CD1c-positive myeloid dendritic cell (primary cell): ENCODE measurements at regions not wholly inside any gene's neighbourhood (a gene's known extent, or its start where the extent isn't known, plus 50 kb on each side); places are given as distances from the start of the nearest gene placed in this dataset.
"Not testable (repeated sequence)": the region's sequence is repeated elsewhere in the genome, so short reads cannot be mapped to it uniquely, and the experiment has no call there.

Experiments
- DNase-seq: peaks from one replicate; pipeline ENCODE4 v3.0.0-alpha.2; 2016; ENCODE audit errors: extremely low spot score

DNA sequence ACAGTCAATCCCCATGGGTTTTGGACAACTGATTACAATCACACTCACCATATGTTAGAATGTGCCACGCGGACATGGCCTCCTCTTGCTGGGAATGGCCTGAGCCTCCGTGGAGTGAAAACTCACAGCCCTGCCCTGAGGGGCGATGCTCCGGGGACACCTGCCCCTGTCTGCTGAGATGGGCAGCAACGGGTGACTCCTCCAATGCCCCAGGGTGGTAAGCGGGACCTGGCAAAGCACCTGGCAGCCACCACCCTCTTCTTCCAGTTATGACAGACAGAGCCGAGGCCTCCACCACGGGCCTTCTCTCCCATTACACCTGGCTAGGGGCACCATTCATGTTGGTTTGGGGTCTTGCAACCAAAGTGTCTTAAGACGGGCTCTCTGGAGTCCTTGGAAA, 94.9 kb upstream of the COL5A1 start:
- no peak for DNase-seq

DNA sequence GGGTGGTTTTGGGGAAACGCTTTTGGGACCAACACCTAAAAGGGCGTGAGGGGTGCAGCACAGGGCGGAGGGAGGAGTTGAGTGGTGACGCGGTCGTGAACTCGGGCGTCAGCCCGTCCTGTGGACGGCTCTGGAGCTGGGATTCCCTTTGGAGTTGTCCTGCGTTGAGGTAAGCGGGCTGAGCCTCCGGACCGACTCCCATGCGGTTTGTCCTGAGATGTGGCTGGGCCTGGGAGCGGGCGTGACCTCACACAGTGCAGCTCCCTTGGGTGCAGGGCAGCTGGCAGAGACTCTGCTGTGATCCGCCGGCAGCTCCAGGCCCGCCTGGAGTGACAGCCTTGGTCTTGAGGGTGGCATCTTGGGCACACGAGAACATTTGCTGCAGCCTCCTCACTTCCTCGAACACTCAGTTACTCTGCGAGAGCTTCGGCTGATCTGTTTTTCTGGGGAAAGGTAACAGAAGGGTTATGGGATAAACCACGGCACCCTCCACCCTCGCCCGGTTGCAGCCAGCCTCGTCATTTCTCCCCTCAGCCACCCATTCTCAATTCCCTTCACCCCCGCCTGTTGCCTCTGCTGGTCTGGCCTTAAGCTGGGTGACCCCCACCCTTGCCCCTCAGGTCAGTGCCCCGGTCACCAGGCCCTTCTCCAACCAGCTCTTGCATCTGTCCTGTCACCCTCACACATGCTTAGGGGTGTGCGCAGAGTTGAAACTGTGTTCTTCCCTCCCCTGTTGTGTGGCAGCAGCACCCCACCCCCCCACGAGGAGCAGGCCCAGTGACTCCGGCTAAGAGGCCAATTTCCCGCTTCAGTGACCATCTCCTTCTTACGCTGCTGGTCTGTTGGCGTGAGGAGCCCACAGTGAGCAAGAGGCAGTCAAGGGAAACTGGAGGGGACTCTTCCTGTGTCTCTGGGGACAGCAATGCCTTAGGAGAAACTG, 94.2 kb upstream of the COL5A1 start:
- no peak for DNase-seq

DNA sequence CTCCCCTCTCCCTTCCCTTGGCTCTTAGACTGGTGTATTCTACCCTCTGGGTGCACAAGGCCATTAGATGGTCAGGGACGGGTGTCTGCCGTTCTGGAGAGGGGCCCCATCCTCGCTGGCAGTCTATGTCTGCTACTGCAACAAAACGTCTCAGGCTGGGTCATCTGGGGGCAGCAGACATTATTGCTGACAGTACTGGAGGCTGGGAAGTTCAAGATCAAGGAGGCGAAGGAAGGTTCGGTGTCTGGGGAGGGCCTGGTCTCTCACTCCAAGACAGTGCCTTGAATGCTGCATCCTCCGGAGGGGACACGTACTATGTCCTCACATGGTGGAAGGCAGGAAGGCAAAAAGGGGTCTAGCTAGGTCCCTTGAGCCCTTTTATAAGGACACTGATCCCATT, 93.4 kb upstream of the COL5A1 start:
- no peak for DNase-seq

DNA sequence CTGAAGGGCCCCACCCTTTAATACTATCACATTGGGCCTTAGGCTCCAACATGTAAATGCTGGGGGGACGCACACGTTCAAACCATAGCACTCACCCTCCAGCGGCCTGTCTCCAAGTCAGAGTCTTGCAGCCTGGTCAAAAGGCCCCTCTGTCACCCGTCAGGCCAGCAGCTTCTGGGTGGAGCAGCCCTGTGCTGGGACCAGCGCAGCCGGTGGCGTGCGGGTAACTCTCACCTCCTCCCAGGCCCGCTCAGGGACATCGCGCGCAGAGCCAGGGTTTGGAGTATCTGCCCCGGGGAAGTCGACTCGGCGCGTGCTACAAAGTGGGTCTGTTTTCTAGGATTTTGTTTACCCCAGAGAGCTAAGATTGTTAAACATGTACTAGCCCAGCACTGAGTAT, 93.0 kb upstream of the COL5A1 start:
- no peak for DNase-seq

DNA sequence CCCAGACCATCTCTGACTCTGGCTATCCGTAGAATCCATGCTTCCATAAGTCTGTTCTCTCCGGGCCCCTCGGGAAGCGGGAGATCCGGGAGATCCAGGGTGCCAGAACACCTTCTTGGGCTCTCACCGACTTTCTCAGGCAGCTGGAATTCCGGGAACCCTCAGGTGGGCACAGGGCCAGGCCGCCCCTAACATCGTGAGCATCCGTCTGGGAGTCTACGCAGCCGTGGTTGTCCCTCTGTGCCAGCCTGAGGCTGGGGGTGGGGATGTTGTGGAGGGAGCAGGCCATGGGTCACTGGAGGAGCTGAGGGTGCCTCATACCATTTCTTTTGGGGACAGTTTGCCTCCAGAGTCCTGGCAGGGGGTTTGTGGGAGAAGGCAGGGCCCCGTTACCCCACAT, 92.3 kb upstream of the COL5A1 start:
- DNase-seq, result no peak

DNA sequence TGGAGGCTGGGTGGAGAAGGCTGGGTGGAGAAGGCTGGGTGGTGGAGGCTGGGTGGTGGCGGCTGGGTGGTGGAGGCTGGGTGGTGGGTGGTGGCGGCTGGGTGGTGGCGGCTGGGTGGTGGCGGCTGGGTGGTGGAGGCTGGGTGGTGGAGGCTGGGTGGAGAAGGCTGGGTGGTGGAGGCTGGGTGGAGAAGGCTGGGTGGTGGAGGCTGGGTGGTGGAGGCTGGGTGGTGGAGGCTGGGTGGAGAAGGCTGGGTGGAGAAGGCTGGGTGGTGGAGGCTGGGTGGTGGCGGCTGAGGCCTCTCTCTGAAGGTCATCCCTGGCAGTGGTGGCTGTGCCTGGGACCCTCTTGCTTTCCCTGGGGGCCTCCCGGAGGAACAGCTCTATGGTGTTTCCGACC, 91.5 kb upstream of the COL5A1 start:
- not testable (repeated sequence) for DNase-seq

DNA sequence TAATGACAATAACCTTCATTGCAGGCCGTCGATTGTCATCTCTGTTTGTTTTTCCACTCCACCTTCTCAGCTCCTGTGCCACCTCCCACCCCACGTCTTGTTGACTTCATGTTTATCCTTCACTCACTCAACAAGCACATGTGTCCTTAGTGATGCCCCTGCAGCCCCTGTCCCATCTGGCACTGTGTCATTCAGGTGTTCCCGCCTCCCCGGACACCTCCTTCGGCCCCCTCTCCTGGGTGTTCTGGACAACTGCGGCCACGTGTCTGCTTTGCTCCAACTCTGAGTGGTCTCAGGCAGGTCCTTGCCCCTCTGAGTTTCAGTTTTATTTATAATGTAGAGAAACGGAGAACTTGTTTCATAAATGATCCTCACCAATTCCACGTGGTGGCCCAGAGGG, 91.0 kb upstream of the COL5A1 start:
- no peak for DNase-seq

DNA sequence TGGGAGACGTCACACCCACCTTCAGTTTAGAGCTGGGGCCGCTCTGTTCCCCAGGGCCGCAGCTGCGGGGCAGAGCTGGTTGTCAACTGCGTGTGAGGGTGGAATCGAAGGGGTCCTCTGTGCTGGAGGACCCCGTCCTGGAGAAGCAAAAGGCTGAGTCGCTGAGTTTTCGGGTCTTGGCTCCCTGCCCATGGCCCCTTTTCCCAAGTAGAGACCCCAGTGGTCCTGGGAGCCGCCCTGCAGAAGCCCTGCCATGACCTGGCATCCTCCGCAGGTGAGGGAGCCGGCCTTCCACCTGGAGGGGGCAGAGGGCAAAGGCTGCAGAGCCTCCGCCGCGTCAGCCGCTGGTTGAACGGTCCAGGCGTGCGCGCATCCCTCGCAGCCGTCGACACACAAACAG, 90.4 kb upstream of the COL5A1 start:
- no peak for DNase-seq

DNA sequence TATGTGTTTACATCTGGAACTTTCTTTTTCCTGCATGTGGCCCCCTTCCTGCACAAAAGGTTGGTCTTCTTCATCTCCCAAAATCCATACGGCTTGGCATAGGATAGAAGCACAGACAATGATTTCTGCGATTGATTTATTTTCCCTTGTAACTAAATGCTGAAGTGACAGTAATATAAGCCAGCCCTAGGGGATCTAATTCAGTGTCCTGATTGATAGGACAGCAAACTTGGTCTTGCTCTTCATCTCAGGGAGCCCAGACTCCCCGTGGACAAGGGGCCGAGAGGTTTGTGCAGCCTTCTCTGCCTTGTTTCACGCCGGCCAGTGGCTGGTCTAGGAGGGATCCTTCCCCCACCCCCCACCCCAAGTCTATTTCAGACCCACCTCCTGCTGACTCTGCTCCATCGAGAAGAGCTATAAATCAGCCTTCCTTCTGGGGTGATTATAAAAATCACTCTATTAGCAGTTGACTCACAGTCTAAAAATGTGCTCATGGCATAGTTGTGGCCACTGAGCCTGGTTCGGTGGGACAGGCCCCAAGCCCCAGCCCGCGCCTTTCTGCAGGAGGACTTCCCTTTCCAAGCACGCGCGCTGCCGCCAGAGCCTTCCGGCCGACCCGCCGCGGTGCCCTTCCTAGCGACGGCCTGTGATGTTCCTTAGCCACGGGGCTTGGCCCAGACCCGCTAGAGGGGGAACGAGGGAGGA, 89.8 kb upstream of the COL5A1 start:
- peak; percentile 9 for DNase-seq

DNA sequence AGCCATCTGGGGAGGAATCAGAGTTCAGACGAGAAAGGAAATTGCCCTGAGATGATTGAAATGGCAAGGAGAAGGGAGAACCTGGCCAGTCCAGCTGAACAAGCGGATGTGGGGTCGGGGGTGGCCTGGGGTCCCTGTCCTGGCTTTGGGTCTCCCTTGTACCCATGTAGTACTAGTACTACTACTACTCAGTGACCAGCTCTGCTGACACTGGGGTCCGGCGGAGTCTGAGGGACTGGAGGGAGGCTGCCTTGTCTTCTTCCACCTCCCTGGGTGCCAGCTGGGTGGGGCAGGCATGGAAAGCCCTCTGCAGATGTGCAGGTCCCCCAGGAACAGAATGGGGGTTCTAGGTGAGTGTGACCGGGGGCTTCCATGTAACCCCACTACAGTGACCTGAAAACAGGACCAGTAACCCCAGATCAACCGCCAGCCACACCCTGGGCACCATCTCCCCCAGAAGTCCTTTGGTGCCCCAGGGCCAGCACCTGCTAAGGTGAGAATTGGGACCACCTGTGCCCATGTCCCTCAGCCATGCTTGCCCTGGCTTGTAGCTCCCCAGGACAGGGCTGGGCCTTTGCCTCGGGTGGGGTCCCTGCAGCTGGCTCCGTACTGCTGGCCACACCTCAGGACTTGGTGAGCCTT, 89.1 kb upstream of the COL5A1 start:
- no peak for DNase-seq

DNA sequence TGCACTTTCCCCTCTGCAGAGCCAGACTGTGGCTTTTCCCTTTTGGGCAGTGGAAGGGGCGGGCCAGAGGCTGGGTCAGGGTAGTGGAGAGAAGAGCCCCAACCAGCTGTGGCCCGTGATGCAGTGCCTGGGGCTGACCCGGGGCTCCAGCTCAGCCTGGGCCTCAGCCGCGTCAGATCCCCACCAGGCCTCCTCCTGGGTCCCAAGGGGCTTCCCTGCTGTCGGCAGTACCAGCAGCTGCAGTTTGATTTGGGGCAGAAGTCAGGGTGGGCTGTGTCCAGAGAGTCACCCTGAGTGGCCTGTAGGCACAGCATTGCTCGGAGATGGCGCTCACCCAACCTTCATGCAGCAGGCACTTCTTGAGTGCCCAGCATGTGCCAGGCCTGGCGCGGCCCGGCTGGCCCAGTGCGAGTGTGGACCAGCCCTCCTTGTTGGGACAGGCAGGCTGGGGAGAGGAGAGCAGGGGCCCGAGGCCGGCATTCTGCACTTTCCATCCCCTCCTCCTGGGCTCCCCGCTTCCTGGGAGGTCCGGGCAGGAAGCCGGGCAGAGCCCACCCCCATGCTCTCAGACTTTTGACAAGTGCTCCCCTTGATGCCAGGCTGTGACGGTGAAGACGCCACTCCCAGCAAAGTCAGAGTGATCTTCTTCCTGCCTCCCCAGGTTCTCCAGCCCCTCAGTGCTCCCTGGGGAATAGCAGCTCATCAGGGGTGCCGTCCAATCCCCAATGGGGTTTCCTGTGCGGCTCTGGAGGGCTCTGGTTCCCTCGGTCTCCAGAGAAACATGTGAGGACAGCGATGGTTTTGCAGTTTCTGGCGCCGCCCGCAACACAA, 88.3 kb upstream of the COL5A1 start:
- DNase-seq, result no peak

DNA sequence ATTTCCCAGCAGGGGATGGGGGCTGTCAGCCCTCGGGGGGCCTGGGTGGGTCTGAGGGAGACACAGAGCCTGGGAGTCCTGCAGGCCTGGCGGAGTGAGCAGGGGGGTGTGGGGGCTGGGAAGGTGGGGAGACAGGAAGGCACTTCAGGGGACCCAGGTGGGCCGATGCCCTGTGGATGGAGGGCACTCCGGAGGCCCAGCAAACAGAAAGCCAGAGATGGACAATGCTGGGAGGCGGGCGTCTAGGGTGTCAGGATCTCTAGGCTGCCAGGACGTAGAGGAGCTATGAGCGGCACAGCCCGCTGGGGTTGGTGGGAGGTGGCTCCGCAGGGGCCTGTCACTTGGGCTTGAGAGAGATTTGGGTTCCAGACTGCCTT, 87.6 kb upstream of the COL5A1 start:
- no peak for DNase-seq

DNA sequence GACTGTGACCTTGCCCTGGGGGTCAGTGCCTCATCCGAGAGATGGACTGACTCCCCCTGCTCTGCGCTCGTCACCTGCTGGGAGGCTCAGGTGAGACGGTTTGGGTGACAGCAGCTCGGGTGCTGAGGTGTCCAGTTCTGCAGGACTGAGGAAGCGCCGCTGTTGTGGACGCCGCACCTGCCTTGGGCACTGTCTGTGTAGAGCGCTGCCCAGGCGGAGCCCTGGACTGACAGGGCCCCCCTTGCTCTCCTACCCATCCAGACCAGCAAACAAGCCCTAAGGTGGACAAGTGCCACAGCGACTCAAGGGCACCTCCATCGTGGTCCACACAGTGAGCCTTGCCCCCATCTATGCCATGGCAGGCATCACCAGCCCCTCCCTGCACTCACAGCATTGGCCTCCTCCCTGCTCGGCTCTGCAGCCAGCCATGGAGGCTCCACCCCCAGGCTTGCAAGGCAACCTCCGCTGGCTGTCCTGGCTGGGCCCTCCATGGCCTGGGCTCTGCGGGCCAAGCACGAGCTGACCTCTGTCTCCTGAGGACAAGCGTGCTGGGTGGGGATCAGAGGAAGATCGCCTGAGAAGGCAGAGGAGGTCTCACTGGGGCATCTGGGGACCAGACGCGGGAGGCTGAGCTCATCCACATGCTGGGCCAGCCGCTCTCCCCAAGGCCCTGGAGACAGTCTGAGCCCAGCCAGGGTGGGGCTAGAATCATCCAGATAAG, 87.1 kb upstream of the COL5A1 start:
- no peak for DNase-seq

DNA sequence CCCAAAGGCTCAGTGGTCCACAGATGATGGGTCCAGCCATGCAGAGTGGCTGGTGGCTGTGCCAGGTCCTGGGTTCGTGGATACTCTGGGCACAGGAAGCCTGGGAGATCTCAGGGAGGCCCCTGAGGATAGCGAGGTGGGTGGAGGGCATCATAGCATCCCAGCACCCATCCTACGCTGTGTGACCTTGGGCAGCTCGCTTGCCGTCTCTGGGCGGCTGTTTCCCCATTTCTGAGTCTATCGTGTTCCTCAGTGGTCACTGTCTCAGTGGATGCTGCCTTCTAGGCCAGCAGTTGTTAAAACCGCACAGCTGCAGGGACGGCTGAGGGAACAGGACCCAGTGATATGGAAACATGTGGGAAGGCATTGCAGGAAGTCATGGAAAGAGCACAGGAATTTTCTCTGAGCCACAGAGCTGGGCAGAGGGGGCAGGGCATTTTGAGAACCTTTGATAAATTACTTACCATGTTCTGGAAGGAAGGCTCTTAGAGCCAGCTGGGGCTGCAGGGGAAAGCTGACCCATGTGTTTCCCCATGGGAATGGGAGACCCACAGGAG, 86.4 kb upstream of the COL5A1 start:
- DNase-seq, result no peak

DNA sequence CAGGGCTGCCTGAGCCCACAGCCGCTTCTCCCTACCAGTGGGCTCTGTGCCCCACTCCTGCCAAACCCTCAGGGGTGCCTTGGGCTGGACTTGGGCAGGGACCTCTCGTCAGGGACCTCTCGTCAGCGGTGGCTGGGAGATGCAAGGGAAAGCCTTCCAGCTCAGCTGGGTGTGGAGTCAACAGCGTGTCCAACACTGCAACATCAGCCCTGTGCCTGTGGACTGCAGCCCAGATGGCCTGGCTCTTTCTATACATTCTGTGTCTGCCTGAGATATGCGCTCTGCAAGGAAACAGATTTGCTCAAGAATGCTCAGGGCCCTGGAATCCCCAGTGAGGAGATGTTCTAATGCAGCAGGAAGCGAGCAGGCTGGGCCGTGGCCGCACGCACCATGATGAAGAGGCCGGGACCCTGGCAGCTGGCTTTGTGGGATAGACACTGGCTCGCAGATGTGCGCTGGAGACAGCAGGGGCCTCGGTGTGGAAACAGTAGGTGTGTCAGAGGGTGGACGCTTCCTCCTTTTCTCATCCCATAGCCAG, 85.0 kb upstream of the COL5A1 start:
- DNase-seq, result no peak

DNA sequence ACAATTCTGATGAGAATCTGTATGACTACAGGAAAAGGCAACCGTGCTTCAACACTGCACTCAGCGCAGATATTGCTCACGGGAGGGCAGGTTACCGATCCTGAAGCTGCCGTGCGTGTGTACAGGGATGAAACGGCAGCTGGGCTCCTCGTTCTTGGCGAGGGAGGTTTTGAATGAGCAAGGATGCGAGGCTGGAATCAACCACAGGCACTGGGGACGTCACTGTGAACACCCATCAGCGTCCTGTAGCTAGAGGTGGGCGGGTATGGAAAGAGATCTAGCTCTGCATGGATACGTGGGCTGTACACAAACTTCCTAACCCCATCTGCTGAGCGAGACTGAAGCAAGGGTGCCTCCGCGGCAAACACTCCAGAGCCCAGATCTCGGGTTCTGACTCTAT, 84.3 kb upstream of the COL5A1 start:
- no peak for DNase-seq

DNA sequence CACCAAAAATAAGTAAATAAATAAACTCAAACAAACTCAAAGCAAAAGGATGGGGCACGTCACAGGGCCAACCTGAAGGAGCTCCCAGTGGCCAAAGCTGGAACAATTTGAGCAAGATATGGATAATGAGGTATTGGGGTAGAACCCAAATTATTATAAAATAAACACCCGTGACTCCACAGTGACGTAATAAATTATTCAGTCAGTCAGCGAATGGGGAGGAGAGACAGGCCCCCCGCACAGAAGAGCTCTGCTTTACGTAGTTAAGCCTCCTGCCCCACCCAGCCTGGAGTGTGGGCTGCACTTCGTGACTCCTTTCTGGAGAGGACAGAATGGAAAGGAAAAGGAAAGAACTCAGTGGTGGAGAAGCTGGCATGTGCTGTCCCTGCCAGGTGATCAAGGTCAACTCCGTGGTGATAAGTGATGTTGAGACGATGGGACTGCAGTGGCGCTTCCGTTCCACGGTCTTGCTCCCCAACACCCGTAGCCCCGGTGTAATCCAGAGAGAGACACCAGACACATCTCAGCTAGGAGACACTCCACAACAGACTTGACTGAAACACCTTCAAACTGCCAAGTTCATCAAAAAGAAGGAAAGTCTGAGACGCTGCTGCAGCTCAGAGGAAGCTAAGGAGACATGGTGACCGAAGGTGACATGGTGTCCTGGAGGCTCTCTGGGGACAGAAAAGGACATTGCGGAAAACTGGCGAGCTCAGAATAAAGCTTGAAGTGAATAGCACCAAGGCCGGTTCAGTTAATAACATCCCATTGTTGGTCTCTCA, 83.3 kb upstream of the COL5A1 start:
- no peak for DNase-seq

DNA sequence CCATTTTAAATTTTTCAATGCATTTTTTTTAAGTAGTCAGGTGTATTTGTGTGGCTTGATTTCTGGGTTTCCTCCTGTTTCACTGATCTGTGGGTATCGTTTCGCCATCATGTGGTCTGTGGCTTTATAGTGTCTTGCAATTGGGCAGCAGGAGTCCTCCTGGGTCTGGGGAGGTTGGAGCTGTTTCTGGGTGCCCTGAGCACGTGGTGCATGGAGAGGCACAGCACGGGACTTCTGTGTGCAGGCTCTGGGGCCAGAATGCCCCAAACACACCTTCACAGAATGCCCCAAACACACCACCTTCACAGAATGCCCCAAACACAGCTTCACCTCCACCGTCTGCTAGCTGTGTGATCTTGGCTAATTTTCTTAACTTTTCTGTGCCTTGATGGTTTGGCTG, 82.6 kb upstream of the COL5A1 start:
- DNase-seq, result no peak

DNA sequence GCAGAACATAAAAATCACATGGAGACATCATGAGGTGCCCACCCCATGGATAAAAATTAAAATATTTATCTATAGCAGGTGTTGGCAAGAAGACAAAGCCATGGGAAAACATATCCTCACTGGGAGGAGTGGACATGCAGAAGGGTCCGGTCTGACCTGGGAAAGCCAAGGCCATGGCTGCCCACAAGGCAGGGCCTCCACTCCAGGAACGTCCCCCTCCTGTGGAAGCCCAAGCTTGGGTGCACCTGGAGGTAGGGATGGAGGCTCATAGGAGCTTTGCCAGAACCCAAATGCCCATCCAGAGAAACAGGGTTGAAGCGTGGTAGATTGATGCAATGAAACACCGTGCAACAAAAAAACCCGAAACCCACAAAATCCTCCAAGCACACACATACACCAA, 81.4 kb upstream of the COL5A1 start:
- DNase-seq, result no peak

DNA sequence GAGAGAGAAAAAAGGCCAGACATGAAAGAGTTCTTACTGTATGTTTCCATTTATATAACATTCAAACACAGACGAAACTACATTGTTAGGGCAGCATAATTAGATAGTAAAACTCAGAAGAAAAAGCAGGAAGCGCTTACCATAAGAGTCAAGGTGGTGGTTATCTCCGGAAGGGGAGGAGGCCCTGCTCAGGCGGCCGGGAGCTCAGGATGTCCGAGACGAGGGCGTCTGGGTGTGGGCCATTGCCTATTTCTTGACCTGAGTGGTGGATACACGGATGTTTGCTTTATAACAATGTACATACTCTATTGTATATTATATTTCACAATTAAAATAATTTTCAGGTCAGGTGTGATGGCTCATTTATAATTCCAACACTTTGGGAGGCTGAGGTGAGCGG, 80.9 kb upstream of the COL5A1 start:
- DNase-seq, result no peak
